GM18907 (cell line): ENCODE measurements at regions not wholly inside any gene's neighbourhood (a gene's known extent, or its start where the extent isn't known, plus 50 kb on each side); places are given as distances from the start of the nearest gene placed in this dataset.
"Not testable (repeated sequence)": the region's sequence is repeated elsewhere in the genome, so short reads cannot be mapped to it uniquely, and the experiment has no call there.

ENCODE experiments used
- ATAC-seq: cut with Tn5 transposase; IDR thresholded peaks from one replicate; pipeline ENCODE4 v1.9.1; 2021; ENCODE audit warnings: mild to moderate bottlenecking, moderate library complexity; ENCODE audit not compliant: unreplicated experiment

DNA sequence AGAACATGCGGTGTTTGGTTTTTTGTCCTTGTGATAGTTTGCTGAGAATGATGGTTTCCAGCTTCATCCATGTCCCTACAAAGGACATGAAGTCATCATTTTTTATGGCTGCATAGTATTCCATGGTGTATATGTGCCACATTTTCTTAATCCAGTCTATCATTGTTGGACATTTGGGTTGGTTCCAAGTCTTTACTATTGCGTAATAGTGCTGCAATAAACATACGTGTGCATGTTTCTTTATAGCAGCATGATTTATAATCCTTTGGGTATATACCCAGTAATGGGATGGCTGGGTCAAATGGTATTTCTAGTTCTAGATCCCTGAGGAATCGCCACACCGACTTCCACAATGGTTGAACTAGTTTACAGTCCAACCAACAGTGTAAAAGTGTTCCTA, 471.6 kb upstream of the MEIS1 start:
- ATAC-seq: not testable (repeated sequence)

- no peak for ATAC-seq
Measured at GRCh38 chr2:65960953-65961352, 474.0 kb upstream of the MEIS1 start.

DNA sequence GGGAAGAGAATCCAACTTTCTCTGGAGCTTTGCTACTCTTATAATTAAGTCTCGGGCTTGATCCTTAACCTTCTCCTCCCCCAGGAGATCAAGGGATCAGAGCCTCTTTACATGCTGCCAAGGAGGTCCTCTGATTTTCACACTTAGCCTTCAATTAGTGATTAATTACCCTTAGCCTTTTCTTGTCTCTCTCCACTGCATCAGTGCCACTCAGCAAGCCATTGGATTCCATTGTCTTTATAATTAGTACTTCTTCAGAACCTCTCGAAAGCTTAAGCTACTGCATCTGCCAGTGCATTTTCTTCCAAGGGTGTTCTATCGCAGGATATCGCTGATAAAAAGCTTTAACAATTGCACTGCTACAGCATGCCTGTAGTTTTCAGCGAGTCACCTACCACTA, 477.0 kb upstream of the MEIS1 start:
- ATAC-seq: no peak

DNA sequence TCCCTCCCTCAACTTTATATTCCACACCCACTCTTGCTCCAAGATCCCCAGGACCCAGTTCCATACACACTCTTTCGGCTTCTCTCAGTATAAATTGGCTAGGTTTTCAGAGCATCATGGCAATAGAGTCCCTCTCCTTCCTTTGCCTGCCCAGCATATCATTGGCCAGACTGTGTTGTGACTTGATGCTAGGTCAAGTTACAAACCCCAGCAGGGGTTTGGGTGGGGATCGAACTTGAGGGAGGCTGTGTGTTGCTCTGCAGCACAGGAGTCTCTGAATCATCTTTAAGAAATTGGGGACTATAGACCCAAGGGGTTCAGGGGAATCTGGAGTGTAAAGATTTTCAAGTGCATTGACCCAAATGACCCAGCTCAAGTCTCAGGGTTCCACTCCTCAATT, 477.5 kb upstream of the MEIS1 start:
- ATAC-seq: no peak

DNA sequence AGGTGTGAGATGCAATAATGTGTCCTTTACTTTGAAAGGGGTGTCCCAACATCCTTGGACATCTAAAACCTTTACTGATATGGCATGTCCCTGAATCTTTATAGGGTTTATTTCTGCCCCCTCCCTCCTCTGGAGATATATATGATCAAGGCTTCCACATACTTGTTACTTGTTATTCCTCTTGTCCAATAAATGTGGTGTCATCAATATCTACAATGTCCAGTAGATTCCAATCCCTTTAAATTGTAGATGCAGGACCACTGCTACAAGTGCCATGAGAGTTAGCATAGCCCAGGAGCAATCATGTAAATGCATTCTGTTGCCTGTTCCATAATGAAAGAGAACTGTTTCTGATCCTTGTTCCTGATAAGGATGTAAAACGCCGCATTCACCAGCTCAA, 479.7 kb upstream of the MEIS1 start:
- no peak for ATAC-seq

- no peak for ATAC-seq
Measured at GRCh38 chr2:65952966-65953761, 481.8 kb upstream of the MEIS1 start.

DNA sequence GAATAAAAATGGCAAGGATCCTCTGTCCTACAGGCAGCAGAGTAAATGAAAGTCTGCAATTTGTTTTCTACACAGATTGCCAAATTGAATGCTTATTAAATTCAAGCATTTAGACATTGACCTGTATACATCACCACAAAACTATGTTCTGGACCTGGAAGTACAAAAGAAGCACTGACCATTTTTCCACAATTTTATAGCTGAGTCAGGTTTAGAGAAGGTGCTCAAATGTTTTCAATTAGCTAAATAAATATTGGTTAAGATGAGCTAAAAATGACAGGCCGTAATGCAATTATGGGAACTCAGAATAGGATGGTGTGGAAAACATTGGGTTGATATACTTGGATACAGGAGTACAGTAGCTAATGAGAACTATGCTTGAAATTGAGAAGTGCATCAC, 490.7 kb upstream of the MEIS1 start:
- no peak for ATAC-seq

DNA sequence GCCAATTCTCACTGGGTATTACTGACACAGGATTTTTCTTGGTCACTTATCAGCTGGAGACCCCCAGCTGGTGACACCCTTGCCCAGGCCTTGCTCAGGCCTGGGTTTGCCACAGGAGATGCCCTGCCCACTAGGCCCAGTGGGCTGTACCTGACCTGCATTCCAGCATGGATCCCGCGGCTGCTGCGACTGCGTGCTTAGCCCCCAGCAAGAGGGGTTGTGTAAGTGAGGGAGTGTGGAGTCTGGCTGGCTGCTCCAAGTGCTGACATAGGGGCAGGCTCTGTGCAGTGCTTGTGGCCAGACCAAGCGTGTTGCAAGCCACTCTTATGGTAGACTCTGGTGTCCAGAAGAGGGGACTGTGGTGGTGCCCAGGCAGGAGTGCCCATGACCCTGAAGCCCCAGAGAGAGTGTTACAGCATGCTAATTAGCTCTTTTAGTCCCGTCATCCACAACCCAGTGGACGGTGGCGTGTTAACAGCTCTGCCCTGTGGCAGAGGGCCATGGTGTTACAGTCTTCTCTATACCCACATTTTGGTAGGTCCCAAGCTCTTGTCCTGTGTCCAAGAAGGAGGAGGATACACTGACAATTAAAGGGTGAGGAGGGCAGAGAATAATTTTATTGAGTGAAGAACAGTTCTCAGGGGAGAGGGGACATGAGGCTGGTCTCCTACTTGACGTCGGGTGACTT, 491.7 kb upstream of the MEIS1 start:
- no peak for ATAC-seq

- ATAC-seq: no peak
Measured at GRCh38 chr2:65940856-65941255, 494.1 kb upstream of the MEIS1 start.

DNA sequence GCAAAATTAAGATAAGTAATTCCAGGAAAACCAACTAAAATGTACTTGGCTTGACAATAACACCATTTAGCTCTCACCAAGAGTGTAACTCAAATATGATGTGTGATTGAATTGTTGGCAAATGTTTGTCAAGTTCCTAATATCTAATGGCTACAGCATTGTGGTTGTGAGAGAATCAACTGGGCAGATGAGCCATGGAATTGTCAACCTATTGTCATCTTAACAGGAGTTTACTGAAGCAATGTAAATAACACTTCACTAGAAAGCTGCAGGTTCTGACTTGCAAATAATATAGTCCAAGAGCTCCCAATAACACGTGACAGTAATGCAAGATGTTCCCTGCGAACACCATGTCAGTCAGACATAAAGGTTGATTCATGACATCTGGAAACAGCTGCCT, 495.2 kb upstream of the MEIS1 start:
- ATAC-seq: no peak

GRCh38 chr2:65937379-65938160, 497.4 kb upstream of the MEIS1 start:
- ATAC-seq: no peak

DNA sequence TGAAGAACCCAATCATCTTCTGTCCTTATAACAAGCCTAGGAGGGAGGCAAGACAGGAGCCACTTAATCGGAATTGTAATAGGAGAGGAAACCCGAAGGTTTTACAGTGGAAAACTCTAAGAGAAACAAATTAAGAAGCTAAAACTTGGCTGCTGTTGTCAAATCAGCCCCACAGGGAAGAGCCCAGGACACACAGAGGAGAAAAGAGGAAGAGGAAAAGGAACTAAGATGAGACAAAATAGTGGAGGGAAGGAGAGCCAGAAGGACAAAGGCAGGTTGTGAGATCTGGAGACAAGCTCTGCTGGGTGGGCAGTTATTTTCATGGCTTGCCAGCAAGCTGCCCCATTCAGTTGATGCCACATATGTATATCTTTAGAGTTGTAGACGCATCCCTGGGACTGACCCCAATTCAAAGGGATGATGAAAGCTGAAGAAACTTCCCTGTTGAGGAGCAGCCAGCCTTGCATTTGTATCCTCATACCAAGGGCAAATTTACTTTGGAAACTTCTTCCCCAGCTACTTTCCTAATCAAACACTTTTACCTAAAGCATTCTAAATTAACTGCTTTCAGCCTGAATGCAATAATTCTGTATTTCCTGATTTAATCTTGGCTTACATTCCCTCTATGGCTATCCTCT, 499.8 kb upstream of the MEIS1 start:
- no peak for ATAC-seq

GRCh38 chr2:65932571-65932970, 500.2 kb upstream of the SPRED2 start:
- no peak for ATAC-seq

GRCh38 chr2:65931056-65931455, 498.7 kb upstream of the SPRED2 start:
- ATAC-seq: no peak

DNA sequence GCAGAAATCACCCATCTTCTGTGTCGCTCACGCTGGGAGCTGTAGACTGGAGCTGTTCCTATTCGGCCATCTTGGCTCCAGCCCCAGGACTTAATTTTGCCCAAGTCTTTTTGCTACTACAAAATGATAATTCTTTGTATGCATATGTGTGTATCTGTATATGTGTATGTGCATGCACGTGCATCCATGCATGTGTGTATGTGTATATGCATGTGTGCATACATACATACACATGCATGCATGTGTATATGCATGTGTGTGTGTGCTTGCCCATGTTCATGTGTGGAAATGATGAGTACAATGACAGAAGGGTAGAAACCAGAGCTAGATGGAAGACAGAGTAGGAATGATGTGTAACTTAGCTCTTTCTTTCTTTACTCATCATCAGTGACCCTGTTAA, 497.9 kb upstream of the SPRED2 start:
- no peak for ATAC-seq

DNA sequence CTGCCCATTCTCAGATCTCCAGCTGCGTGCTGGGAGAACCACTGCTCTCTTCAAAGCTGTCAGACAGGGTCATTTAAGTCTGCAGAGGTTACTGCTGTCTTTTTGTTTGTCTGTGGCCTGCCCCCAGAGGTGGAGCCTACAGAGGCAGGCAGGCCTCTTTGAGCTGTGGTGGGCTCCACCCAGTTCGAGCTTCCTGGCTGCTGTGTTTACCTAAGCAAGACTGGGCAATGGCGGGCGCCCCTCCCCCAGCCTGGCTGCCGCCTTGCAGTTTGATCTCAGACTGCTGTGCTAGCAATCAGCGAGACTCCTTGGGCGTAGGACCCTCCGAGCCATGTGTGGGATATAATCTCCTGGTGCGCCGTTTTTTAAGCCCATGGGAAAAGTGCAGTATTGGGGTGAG, 497.3 kb upstream of the SPRED2 start:
- not testable (repeated sequence) for ATAC-seq

- no peak for ATAC-seq
Measured at GRCh38 chr2:65922794-65923193, 490.4 kb upstream of the SPRED2 start.

GRCh38 chr2:65922030-65922429, 489.6 kb upstream of the SPRED2 start:
- no peak for ATAC-seq

DNA sequence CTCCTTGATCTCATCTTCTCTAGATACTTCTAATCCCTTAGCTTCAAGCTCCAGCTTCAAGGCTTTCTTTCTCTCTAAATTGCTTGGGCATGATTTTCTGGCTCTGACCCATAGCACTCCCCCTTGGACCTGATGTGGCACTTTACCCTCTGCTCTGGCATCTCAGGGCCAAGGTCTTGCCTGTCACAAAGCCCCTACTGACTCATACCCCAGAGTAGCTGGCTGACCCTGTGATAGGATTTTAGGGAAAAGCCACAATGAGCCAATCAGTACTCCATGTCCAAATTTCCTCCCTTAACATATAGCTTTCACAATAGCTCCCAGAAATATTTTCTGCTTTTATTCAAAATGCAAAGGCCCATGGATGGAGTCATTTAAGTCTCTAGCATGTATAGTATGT, 488.7 kb upstream of the SPRED2 start:
- no peak for ATAC-seq

GRCh38 chr2:65920659-65921058, 488.3 kb upstream of the SPRED2 start:
- no peak for ATAC-seq

DNA sequence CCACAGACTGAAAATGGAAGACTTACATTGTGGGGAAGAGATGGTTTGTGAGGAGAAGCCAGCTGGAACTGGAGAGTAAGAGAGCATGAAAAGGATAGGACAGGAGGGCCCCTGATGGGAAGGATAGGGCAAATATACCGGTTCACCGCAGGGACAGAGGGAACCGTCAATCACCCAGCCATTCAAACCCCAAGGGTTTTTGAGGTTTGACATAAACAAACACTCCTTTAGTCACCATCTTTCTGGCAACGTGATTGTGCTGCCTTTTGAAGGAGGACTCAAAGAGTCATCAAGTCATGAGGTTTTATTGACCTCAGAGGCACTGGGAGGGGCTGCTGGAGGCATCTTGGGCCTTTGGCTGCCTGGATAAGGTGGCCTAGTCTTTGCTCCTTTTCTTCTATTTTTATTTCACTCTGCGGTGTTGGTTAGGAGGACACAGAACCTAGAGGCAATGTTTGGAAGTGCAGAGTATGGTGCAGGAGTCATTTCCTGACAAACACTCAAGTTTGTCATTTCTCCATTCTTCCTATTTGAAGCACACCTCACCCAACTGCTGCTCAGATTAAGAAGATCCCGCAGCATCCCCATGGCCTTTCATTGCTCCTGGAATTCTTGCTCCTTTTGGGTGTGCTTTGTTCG, 487.3 kb upstream of the SPRED2 start:
- no peak for ATAC-seq
